ENCODE measurements at regions not wholly inside any gene's neighbourhood (a gene's known extent, or its start where the extent isn't known, plus 50 kb on each side); places are given as distances from the start of the nearest gene placed in this dataset.

DNA sequence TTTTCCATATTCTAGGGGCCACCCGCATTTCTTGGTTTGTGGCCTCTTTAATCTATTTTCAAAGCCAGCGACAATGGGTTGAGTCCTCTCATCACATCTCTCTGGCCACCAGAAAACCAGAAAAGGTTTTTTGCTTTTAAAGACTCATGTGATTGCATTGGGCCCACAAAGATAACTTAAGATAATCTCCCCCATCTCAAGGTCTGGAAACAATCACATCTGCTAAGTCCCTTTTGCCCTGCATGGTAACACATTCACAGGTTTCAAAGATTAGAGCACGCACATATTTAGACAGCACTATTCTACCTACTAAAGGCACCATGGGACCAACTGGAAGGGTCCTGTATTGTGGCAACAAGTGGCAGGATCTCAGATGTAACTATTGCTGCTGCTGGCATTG is 147.0 kb upstream of the MIR17HG start:
- ATAC-seq (no peak), DNase-seq (no peak)
- intact Hi-C loops (cut with micrococcal nuclease), result no loop called here

DNA sequence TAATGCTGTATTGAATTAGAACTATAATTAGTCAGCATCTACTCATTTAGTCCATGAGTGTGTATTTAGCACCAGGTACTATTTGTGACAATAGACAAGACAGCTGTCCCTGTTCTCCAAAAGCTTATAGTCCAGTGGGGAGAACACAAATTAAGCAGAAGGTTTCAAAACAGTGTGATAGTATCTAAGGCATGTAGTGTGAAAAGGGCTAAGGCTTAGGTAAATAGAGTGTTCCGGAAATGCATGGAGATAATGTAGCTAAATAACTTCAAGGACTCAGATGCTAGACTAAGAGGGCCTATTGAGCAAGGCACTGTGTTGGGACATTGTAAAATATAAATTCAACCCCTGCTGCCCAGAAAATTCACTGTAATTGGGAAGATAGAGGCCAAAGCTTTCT is 144.1 kb upstream of the MIR17HG start:
- no peak for ATAC-seq

DNA sequence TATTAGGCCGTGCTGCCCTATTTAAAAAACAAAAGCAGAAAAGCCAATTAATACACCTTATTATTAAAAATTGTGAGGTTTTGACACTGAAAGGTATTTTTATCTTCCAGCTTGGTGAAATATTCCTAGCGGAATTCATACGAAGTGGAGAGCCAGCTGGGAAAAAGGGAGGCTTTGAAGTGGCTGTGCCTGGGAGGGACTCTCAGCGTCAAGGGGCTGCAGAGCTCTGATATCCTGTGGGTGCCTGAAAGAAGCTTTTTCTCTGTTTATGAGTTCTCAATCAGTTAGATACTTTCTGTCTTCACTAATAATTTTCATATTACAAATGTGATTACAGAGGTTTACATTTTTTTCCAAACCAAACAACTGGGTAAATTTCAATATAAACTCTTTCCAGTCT is 140.2 kb upstream of the MIR17HG start:
- ATAC-seq (no peak), DNase-seq (no peak)
- intact Hi-C loops (cut with micrococcal nuclease), result no loop called here

More for the DNA sequence above, 144.1 kb upstream of the MIR17HG start:
- intact Hi-C loops (cut with micrococcal nuclease), result no loop called here
- DNase-seq, result no peak

DNA sequence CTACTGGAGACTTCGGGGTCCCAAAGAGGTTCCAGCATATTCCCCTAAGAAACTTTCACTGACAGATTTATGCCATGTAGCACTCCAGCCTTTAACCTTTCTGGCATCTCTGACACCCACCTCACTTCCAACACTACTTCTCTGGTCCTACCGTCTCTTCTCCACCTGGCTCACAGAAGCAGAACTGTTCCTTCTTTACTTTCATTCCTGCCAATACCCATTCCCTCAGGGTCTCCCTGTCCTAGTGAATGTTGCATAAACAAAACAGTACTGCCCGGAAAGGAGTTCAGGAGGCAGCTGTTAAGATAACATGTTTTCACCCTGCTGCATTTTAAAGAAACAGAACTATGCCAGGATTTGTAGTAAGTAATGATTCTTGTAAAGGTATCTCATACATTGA is 136.0 kb upstream of the MIR17HG start:
- intact Hi-C loops (cut with micrococcal nuclease), result no loop called here
- ATAC-seq (no peak), DNase-seq (no peak)

DNA sequence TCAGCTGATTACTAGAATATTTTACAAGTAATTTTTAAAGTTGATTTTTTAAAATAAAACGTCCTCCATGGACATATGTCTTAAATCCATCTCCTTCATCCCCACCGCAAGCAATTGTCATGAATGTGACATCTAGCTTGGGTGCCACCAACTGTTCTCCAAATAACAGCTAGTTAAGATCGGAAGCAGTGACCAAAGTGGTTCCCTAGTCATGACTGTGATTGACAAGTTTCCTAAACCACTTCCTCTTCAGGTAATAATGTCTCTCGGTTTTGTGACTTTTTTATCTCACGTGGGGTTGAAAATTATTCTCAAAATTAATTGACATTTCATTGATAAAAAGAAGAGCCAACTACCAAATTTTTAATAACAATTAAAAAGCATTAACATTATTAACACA is 135.3 kb upstream of the MIR17HG start:
- intact Hi-C loops (cut with micrococcal nuclease), result no loop called here
- ATAC-seq (no peak), DNase-seq (no peak)

DNA sequence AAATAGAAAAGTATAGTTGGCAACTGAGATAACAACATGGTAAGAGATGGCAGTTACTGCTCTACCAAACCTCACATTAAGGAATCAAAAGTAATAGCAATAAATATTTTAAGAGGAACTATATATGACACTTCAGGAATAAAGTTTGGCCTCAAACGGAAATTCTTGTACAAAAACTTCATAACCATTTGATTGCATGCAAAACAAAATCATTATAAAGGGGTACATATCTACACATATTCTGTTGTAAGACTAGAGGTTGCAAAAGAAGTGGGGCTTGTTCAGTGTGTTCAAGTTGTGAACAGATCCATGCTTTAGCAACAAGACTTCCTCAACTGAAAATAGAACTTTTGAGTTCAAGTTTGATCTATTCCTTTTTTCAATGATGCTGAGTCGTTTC is 133.5 kb upstream of the MIR17HG start:
- no peak for ATAC-seq
- intact Hi-C loops (cut with micrococcal nuclease), result no loop called here
- DNase-seq, result no peak

DNA sequence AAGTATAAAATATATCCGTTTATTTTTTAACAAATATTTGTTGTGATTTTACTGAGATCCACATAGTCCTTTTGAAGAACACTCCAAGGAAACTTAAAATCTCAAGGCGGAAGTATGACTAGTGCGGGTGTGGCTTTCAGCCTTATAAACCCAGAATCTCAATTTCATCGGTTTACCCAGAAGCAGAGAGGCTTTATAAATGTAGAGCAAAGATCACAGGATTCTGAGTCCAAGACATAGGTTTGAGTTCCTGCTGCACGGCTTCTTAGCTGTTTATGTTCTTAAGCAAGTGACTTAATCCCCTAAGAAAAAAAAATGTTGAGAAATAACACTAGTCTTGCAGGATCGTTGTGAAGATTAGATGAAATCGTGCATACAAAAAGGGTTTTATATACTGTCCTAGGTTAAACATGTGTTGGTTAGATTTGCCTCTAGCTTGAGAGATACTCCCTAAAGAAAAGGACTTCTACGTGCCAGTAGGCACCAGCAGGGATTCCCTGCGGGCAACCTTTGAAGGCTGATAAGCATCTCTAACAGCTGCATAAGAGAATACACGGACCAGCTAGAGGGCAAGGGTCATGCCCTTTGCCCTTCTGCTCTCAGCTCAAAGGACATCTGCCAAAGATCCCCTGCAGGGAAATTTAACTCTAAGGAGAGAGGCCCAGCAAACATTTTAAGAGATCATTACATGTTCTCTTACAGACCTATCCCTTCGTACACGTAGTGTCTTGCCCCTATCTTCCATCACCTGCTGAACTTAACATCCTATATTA is 130.4 kb upstream of the MIR17HG start:
- intact Hi-C loops (cut with micrococcal nuclease), result no loop called here
- DNase-seq (no peak), ATAC-seq (no peak)

DNA sequence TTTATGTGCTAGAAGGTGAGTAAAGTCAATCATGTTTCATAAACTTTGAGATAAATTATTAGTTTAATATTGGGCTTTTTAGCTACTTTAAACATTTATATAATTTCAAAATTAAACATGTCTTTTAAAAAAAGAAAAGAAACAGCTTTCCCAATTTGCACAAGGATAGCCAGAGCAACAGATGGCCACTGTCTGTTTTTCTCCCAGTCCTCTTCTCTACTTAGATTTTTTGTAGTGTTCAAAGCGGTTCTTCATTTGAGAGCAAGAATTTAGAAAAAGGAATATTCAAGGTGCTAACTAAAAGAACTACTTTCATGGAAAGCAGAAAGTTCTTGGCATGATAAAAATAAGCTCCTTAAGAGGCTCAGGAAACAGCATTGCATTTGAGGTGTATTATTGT is 128.3 kb upstream of the MIR17HG start:
- no peak for ATAC-seq
- intact Hi-C loops (cut with micrococcal nuclease), result no loop called here
- DNase-seq, result no peak

DNA sequence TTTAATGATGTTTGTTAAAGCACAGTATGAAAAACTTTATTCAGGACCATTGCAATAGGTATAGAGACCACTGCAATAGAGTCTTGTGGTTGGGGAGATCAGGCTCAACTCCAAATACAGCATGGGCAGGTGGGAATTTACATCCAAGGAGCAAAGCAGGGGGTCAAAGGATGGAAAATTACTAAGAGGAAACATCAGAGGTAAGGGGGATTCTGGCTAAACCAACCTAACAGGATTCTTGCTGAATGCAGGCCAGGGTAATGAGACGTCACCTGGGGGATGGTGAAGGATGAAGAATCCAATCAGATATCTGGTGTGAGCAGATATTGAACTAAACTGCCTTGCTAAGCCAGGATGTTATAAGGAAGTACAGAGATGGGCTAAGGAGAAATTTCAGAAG is 126.6 kb upstream of the MIR17HG start:
- DNase-seq (no peak), ATAC-seq (no peak)
- intact Hi-C loops (cut with micrococcal nuclease), result no loop called here

DNA sequence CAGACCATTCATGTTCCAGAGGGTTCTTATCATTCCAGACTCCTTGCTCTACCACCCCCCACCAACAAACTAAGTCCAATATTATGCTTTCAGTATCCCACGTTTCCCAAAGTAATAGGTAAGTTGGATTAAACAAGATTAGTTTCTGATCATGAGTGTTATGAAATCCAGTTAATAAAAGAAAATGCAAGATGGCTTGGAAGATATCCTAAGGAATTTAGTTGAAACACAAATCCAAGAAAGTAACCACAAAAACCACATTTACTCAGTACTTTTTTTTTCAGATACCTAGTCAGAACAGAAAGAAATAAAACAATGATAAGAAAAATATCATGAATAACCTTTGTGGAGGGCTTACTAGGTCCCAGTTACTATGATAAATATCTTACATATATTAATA is 119.4 kb upstream of the MIR17HG start:
- no peak for ATAC-seq
- intact Hi-C loops (cut with micrococcal nuclease), result no loop called here
- DNase-seq, result no peak

DNA sequence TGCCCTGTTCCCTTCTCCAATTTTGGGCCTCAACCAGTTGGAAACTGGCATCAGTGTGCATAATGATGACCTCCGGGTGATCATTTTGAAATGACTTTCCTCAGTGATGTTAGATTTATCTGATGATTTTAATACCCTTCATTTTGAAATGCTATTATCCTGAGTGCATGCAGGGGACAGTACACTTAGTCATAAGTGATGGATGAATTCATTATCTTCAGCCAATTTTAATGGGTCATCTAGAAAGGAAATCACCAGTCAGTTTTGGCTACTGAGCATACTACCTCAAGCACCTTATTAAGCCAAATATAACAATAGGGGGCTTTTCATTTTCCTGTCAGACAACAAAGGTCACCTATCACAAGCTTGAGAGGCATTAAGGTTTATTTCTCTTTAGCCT is 118.5 kb upstream of the MIR17HG start:
- intact Hi-C loops (cut with micrococcal nuclease), result no loop called here
- no peak for DNase-seq

DNA sequence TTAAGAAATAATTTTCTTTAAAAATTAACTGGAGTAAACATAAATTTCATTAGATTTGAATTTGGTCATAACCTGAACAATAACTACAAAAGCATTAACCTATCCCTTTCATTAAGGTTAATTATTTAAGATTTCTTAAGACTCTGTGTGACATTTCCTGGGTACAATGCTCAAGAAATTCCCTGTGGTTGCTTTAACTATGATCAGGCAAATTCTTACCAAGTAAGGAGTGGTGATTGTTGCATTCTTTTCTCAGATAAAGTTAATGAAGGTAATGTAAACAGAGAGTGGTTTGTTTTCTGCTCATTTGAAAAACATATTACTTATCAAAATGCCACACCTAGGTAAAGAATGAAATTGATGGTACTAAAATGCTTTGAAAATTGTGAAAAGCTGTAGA is 114.8 kb upstream of the MIR17HG start:
- no peak for ATAC-seq
- intact Hi-C loops (cut with micrococcal nuclease), result no loop called here
- no peak for DNase-seq

More for the DNA sequence above, 118.5 kb upstream of the MIR17HG start:
- no peak for ATAC-seq

DNA sequence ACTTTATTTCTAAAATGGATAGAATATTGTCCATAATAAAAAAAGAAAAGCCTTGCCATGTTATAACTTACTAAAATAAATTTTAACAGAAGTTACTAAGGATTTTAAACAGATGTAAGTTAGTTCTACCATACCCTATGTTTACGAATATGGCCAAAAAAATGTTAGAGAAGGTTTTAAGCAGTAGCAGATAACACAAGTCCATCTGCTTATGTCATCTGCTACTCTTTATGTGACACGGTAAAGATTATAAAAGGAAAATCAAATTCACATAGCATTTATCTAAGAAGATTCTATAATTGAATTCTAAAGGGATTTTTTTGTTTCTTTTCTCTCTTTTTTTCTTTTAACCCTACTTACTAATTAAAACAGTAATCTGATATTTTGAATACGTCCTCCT is 114.2 kb upstream of the MIR17HG start:
- ATAC-seq (no peak), DNase-seq (no peak)
- intact Hi-C loops (cut with micrococcal nuclease), result no loop called here

DNA sequence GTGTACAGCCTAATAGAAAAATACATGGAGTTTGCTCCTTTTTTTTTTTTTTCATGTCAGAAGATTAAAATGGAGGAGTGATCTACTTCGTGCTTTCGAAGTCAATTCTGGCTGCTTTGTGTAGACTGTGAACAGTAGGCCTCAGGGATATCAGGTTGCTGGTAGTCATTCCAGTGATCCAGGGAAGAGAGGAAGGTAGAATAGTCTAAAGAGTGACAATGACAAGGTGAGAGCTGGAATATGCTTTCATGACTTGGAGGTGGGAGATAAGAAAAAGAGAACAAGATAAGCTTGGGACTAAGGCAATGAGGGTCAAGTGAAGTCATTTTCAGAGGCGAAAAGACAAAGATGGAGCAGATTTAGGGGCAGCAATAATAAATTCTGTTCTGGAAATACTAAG is 111.3 kb upstream of the MIR17HG start:
- no peak for DNase-seq
- intact Hi-C loops (cut with micrococcal nuclease), result no loop called here
- ATAC-seq, result no peak

DNA sequence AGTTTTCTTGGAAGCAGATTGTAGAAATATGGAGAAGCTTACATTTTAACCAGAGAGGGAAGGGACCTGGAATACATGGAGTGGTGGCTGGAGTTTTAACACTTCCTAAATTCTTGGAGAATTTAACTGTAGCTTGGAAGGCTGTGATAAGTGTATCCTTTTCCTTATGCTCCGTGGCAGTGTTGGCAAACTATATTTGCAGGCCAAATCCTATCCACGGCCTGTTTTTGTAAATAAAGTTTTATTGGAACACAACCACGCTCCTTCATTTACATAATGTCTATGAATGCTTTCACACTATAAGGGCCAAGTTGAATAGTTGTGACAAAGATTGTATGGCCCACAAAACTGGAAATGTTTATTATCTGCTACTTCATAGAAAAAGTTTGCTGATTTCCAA is 110.6 kb upstream of the MIR17HG start:
- DNase-seq (no peak), ATAC-seq (no peak)
- intact Hi-C loops (cut with micrococcal nuclease), result no loop called here

DNA sequence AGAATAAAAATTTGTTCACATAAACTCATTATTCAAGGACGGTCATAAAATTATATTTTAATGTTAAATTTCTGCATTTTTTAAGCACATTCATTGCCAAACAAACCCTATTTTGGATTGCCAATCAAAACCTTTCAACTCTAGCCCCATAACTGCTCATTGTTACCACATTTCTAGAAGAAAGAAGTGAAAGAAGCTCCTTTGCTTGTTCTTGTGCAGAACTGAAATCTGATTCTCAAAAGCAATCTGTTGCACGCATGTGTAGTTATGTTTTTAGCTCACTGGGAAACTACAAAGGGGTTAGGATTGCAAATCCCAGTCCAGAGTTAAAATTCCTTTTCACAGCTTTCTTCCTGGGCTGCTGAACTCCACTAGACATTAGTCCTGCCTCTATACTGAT is 109.5 kb upstream of the MIR17HG start:
- DNase-seq (no peak), ATAC-seq (no peak)
- intact Hi-C loops (cut with micrococcal nuclease), result no loop called here

DNA sequence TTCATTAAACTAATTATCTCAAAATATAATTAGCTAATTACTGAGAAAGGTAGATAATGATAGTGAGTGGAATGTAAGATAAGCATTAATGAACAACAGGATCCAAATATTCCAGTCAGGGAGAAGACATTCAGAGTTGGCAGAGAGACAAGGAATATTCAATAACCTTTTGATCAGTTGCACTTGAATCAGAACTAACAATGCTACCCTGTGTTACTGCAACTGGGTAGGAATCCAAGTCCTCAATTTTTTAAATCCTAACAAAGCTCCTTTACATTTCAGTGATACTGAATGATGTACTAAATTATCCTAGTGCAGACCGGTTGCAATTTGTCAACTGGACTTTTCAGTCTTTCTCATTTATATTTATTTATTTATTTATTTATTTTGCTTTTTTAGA is 107.1 kb upstream of the MIR17HG start:
- ATAC-seq, result no peak
- no peak for DNase-seq
- intact Hi-C loops (cut with micrococcal nuclease), result no loop called here

DNA sequence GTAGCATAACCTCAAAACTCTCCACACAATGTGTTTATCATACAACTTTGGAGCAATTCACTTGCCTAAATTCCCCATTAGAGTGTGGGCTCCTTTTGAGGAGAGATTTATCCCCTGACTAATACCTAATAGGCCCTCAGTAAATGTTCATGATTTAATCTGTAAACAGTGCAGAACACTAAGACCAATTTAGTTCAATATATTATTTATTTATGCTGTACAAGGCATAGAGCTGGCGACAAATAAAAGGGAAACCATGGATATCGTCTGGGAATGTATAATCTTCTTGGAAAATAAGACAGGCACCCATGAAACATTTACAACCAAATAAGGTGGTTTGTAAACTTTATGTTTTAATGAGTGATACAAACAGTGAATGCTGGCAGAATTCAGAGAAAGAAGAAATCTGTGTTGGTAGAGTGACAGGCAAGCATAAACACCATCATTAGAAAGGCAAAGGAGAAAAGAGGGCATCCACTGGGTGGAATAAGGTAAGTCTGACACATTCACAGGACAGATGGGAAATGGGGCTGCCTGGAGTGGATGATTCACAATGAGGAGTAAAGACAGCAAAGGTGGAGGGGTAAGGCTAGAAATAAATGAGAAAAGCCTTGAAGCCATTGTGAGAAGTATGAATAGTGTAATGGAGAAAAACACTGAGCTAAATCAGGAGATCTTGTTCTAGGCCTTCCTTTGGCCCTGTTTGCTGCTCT is 106.1 kb upstream of the MIR17HG start:
- ATAC-seq, result no peak
- DNase-seq, result no peak
- intact Hi-C loops (cut with micrococcal nuclease), result no loop called here

DNA sequence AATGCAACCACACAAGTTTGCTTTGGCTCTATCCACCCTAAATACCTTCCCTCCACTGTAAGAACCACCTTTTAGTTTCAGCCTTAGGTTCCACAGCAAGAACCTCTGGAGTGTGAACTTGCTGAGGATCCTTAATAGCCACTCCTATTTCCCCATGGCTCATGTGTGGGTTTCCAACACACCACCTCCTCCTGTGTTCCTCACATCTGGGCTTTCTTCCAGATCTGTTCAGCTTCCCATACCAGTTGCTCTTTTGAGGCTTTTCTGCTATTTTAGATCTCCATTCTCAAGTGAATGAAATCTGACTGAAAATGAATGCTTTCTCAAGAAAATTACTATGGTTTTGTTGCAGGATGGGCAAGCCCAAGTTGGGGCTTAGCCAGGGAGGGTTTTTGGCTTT is 104.8 kb upstream of the MIR17HG start:
- DNase-seq, result no peak
- intact Hi-C loops (cut with micrococcal nuclease), result no loop called here
- no peak for ATAC-seq

DNA sequence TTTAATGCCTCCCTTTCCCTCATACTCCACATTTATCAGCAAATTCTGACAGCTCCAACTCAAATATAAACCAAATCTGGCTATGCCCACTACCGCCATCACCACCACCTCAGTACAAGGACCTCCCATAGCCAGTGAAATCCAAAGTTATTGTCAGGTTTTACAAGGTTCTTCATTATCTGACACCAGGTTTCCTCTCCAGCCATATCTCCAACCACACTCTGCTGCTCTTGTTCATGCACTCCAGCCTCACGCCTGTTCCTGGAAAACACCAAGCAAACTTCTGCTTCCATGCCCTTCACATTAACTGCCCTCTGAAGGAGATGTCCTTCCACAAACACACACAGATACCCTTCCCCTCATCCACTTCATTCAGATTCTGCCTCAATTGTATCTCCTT is 102.2 kb upstream of the MIR17HG start:
- DNase-seq (no peak), ATAC-seq (no peak)
- intact Hi-C loops (cut with micrococcal nuclease), result no loop called here

DNA sequence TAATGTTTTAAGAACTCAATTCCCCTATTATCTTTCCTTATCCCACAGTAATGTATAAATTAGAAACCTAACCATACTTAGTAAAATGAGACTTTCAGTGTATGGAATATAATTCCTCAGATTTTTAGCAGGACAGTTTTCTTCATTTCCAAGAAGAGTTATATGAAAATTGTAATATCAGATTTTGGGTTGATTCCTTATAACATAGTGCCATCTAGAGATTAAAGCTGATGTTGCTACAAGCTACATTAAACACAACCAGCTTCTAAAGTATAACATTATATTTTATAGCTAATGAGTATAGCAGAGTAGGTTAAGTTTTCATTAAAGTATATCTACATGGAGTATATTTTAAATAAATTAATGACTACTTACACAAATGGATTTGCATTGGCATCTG is 99.7 kb upstream of the MIR17HG start:
- no peak for DNase-seq
- no peak for ATAC-seq
- intact Hi-C loops (cut with micrococcal nuclease), result no loop called here
